GM15510 (cell line): ENCODE measurements at regions not wholly inside any gene's neighbourhood (a gene's known extent, or its start where the extent isn't known, plus 50 kb on each side); places are given as distances from the start of the nearest gene placed in this dataset.

Experiments
- POLR2A ChIP-seq: IDR thresholded peaks from 3 replicates; pipeline ENCODE4 v1.6.1; 2011; ENCODE audit warnings: borderline replicate concordance; ENCODE audit not compliant: insufficient read length; ENCODE audit errors: extremely low read depth

DNA sequence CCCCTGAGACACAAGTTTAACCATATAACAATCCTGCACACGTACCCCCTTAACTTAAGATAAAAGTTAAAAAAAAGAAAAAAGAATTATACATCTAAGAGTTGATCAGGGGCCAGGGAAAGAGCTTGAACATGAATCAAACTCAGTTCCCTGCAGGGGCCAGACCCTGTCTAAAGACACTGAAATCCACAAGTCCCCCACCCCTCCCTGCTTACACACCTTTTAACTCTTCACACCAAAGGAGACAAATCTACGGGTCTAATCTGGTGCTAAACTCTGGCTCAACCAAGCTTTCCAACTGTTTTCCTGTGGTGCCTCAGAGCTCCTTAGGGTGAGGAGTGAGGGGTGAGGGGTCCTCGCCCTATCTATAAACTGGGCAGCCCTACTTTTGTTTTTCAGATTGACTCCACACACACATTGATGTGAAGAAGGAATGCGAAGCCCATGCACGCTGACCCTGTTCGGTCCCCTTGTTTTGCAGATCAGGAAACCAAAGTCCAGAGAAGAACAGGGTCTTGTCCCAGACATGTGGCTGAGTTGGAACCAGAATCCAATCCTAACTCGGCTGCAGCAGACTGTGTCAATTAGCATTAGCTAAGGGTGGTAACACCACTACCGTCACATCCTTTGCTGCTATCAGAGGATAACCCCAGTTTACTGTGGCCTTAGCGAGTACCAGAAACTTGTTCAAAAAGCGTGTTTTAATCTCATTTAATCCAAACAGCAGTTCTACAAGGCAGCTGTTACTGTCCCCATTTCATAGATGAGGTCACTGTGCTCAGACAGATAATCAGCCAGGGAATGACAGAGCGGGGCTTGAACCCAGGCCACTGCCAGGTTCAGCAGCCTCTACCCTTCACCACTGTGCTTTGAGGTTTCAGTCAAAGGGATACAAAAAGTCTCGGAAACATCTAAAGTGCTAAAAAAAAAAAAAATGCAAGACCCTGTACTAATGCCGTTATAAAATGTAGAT, 145.2 kb upstream of the SYT13 start:
- no peak for TF ChIP-seq POLR2A

DNA sequence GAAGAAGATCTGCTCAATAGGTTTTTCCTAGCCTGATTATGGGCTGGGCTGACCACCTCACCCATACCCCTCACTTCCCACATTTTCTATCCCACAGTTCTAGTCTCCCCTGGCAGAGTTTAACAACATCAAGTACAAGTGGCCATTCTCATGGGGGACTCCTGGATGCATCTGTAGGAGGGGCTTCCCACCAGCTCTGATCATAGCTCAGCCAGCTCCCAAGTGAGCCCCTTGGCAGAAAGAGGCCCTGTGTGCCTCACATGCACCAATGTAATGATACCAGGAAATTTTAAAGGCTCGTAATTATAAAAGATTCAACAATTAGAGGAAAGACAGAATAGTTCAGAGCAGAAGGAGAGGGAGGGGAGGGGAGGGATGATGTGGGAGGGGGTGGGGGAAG, 144.2 kb upstream of the SYT13 start:
- TF ChIP-seq POLR2A = no peak

DNA sequence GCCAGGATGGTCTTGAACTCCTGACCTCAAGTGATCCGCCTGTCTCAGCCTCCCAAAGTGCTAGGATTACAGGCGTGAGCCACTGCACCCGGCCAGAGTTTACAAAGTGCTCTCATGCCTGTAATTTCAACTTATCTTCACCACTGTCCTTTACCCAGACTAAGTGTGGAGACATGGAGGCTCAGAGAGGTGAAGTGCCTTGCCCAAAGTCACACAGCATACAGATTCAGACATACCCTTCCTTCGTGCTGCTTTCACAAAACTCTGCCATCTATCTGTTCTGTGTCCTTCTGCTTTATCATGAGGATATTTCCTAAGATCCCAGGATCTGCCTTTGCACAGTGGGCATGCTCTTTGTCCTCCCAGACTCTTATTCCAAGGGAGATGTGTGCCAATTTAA, 143.6 kb upstream of the SYT13 start:
- no peak for TF ChIP-seq POLR2A

DNA sequence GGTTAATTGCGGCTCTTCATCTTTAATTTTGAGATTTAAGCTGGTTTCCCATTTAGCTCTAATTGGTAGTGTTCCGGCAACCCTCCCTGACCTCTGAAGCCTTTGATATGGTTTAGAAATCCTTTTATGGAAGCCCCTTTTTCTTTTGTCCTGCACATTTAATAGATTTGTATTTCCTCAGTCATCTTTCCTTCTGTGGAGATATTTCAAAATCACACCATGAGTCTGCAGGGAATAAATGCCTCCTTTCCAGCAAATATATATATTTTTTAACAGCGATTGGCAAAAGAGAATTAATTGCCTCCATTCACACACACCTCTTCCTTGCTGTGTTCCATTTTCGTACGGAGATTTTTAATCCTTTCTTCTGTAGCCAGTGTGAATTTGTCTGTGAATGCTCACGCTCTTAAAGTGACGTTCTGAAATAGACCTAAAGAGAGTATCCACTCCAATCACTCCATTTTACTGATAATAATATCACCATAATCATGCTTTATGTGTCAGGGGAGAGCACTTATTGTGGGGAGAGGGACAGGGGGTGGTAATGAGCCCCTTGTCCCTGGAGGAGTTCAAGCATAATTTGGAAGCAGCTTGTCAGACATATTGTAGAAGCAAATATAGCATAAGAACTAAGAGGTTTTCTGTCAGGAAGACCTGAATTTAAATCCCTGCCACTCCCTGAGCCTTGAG, 142.5 kb upstream of the SYT13 start:
- no peak for TF ChIP-seq POLR2A

DNA sequence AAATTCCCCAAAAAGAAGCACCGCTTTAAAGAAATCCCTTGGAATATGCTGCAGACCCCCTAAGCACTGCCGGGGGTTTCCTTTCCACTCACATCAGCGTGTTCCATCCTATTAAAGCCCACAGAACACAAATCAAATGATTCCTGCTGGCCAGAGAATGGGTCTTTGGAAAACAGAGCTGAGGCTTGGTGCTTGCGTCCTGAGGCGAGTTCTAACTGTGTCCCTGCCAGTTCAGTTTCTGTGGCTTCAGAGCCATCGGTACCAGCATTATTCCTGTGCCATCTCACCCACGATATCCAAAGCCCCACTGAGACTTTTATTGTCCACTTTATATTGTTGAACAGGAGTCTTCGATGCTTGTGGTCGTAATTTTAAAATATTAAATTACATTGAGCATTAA, 142.0 kb upstream of the SYT13 start:
- no peak for TF ChIP-seq POLR2A

DNA sequence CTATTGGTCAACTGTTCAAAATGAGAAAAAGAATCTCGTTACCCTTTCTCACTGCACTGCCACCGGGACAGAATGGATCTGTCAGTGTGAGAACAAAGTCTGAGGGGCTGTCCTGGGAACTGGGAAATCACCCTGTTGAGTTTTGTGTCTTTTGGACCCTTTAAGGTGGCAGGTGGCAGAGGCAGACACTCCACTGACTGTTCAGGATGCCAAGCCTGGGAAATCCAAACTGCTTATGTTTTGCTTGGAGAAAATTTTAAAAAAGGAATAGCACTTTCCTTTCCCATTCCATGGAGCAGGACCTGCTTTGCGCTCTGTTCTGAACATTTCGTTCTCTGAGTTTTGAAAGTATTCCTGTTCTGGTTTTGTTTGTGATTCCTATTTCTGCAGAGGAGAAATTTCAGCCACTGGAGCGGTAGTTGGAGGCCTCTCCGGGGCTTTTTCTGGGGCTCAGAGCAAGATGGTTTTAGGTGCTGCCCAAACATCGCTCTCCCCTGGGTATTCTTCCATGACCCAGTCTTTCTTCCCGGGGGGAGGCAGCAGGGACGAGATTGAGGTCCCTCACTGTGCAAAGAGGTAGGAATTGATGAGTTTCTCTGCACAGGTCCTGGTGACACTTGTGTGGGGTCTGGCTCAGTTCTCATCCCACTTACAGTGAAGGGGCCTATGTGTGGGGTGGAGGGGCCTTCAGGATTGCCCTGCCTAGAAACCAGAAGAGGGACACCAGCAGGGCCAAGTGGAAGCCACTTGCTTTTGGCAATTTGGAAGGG, 138.5 kb upstream of the SYT13 start:
- TF ChIP-seq POLR2A = no peak

DNA sequence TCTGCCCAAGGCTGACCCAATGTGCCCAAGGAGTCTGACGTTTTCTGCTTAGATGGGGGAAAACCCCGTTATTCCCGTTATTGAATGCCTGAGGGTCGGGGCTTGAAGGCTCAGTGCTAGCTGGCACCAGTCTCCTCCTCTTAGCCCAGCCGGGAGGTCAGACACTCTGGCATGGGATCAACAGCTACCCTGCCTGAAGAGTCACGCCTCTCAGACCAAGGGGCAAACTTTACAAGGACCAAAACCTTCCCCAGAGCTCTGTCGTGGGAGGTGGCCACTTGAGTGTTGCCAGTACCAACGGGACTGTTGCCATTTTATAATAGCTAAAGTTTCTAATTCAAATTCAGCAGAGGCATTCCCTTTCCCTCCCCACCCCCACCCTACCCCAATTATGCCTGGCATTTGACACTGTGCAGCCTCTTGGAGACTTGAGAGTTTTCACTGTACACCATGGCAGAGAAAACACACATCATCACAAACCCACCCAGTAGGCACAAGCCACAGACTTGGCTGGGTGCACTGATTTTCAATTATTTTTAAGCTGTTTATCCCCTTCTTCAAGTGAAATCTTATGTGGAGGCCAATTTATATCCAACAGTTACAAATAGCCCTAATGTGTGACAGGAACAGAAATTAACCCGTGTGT, 137.5 kb upstream of the SYT13 start:
- no peak for TF ChIP-seq POLR2A

DNA sequence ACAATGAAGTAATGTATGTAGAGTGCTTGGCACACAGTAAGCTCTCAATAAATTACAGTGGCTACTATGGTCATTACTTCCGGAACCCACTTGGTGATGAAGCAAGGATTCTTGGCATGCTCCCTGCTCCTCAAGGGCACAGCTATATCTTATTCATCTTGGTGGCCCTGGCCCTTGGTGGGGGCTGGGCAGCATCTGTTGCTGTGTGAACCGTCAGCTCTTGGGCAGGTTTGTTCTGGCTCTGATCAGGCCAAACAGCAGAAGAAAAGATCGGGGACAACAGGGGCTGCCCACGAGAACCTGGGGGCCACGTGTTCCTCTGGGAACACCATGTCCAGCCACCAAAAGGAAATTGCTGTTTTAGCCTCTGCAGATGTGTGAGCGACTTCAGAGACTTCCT, 136.9 kb upstream of the SYT13 start:
- no peak for TF ChIP-seq POLR2A

DNA sequence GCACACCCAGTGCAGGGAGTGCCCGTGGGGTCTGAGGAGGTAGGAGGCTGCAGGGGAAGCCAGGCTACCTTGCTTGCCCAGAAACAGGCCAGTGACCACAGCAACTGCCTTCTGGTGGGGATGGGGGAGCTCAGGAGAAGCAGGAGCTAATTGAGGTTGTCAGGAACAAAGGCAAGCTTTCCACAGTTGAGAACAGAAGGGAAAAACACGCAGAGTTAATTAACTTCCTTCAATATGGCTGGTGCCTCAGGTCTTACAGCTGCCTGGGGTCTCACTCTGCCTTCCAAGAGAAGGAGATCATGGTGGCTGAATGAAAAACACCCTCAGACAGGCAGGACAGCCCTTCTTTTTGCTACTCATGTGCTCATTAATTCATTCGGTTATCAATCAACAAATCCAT, 127.9 kb upstream of the SYT13 start:
- no peak for TF ChIP-seq POLR2A

DNA sequence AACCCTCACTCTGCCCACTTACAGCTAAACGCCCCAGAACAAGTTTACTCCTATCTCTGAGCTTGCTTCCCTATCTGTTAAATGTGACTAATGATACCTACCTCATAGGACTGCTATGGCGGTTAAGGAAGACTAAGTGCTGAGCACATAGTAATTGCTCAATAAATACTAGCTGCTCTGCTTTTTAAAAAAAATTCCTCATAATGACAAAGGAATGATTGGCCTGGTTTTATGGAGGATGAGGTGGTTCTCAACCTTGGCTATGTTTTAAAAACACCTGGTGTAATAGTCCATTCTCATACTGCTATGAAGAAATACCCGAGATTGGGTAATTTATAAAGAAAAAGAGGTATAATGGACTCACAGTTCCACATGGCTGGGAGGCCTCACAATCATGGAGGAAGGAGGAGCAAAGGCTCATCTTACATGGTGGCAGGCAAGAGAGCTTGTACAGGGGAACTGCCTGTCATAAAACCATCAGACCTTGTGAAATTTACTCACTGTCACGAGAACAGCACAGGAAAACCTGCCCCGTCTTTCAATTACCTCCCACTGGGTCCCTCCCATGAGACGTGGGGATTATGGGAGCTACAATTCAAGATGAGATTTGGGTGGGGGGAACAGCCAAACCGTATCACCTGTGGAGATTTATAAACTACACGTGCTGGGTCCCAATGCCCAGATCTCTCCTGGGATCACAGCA, 127.2 kb upstream of the SYT13 start:
- TF ChIP-seq POLR2A = no peak

DNA sequence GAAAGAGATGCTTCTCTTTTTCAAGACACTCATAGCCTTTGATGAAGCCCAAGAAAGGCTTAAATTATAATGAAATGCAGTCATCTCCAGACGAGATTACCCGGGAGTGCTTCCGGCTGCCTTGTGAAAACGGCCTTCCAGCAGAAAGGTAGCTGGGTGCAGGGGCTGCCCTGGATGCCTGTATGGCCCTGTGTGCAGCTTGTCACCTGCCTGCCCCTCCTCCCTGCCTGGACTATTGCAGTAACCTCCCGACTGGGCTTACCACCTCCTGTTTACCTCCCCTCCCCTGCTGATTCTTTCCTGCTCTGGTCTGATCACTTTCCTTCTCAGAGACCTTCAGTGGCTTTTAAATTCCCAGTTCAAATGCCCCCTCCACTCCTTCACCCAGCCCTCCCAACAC, 126.4 kb upstream of the SYT13 start:
- TF ChIP-seq POLR2A = no peak

DNA sequence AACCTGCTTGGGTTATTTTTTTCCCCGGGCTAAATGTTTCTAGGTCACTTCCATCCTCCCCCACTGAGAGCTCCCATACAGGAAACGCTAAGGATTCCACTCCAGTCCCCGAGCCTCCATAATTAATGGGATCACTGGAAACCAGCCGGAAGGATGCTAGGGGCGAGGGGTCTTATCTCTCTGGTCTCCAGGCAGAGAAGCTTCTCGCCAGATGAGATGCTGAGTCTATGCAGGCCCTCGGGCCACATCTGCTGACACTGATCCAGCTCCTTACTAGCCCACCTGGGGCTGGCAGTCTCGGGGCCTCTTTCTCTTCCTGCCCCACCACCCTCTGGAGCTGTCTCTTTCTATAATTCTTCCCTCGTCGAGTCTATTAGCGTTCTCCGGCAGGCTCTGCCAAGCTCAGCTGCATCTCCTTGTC, 125.9 kb upstream of the SYT13 start:
- no peak for TF ChIP-seq POLR2A

DNA sequence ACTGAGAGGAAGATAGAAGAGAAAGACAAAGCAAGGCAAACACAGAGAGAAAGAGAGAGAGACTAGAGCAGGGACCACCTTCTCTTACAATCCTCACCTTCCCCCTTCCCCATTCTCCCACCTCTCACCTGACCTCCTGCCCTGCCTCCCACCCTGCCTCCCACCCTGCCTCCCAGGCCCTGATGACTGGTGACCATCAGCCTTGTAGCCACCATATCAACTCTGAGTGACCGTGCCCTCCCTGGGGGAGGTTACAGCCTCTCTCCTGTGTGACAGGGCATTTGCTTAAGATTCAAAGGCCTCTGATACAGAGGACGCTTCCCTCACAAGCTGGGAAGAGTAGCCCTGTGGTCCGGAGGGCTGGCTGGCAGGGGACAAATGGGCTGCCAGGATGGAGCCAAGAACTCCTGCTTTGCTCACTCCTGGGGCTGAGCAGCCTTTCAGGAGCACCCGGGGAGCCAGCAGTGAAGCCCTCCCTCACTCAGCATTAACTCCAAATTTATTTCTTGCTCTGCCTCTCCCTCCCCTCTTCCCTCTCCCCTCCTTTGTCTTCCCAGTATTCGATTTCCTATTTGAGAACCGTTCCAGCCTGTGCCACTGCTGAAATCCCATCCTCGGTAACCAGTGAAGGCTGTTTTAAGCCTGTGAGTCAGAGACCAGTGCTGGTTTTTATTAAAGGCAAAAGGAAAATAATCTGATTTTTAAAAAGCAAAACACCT, 125.2 kb upstream of the SYT13 start:
- no peak for TF ChIP-seq POLR2A
